H1 (cell line): ENCODE measurements at regions not wholly inside any gene's neighbourhood (a gene's known extent, or its start where the extent isn't known, plus 50 kb on each side); places are given as distances from the start of the nearest gene placed in this dataset.

Experiments
- CTCF ChIA-PET: fragments of 300-600 bp; sonication (Branson Sonifier 250); formaldehyde crosslinking; loops from one replicate; lab custom pipeline; 2021; ENCODE audit not compliant: partially characterized antibody; lab: Charles Lee
- POLR2A ChIA-PET: fragments of 300-600 bp; sonication (Branson Sonifier 250); formaldehyde crosslinking; loops from one replicate; lab custom pipeline; 2021; ENCODE audit warnings: inconsistent platforms; ENCODE audit not compliant: partially characterized antibody; lab: Charles Lee
- DNase-seq, 2 experiments: peaks; one replicate each; pipeline versions ENCODE4 v3.0.0 to v3.0.0-alpha.2; 2010 to 2022; ENCODE audit warnings: low spot score in 2 of 2, low read depth in 1 of 2, mixed read lengths in 1 of 2
- FAIRE-seq: peaks from 2 replicates; lab custom pipeline; 2011; peaks lifted over from hg19 to GRCh38; lab: Jason Lieb, UNC
- H2AFZ ChIP-seq: 2 replicates; pipeline ENCODE4 v1.8.1; 2012; ENCODE audit warnings: low read length, inconsistent platforms
- H2AK5ac ChIP-seq: 2 replicates; pipeline ENCODE4 v1.6.1; 2013; ENCODE audit warnings: low read depth, low read length
- H2BK120ac ChIP-seq: replicated peaks from 2 replicates; pipeline ENCODE3; 2013; ENCODE audit warnings: low read depth, low read length, inconsistent platforms
- H2BK12ac ChIP-seq: 2 replicates; pipeline ENCODE4 v1.6.1; 2013; ENCODE audit warnings: low read depth, low read length
- H2BK15ac ChIP-seq: 2 replicates; pipeline ENCODE4 v1.6.1; 2013; ENCODE audit warnings: low read length
- H2BK20ac ChIP-seq: 2 replicates; pipeline ENCODE4 v1.6.1; 2013; ENCODE audit warnings: low read length
- H2BK5ac ChIP-seq: 2 replicates; pipeline ENCODE4 v1.6.1; 2013; ENCODE audit warnings: low read depth, low read length
- H3K14ac ChIP-seq: 2 replicates; pipeline ENCODE4 v1.6.1; 2013; ENCODE audit warnings: inconsistent platforms; ENCODE audit not compliant: insufficient read length
- H3K18ac ChIP-seq: 2 replicates; pipeline ENCODE4 v1.6.1; 2013; ENCODE audit warnings: low read length; ENCODE audit errors: extremely low read depth
- H3K23ac ChIP-seq: 2 replicates; pipeline ENCODE4 v1.6.1; 2013; ENCODE audit warnings: inconsistent platforms; ENCODE audit not compliant: insufficient read length
- H3K23me2 ChIP-seq: 2 replicates; pipeline ENCODE4 v1.6.1; 2013; ENCODE audit warnings: low read depth, low read length
- H3K27ac ChIP-seq: 2 replicates; pipeline ENCODE4 v1.6.1; 2011; ENCODE audit warnings: low read depth, low read length, inconsistent platforms
- H3K27me3 ChIP-seq, 4 experiments: replicated peaks in 1 of 4; 1 replicate in 1 of 4; 2 replicates in 3 of 4; pipeline versions ENCODE4 v1.6.1 to v1.8.1; 2011 to 2013; ENCODE audit warnings: low read length in 3 of 4, mild to moderate bottlenecking in 3 of 4, inconsistent platforms in 2 of 4, mixed read lengths in 2 of 4, moderate library complexity in 1 of 4; ENCODE audit not compliant: control insufficient read depth in 3 of 4, insufficient read depth in 3 of 4; ENCODE audit errors: extremely low read depth in 1 of 4
- H3K36me3 ChIP-seq, 4 experiments: 2 replicates each; pipeline versions ENCODE4 v1.6.1 to v1.8.1; 2011 to 2013; ENCODE audit warnings: mild to moderate bottlenecking in 4 of 4, low read length in 3 of 4, moderate library complexity in 2 of 4, control low read depth in 1 of 4, inconsistent platforms in 1 of 4; ENCODE audit not compliant: insufficient read depth in 4 of 4, control insufficient read depth in 2 of 4
- H3K4ac ChIP-seq: replicated peaks from 2 replicates; pipeline ENCODE3; 2013; ENCODE audit warnings: low read length, low read depth, mixed read lengths, inconsistent platforms; ENCODE audit not compliant: insufficient read length
- H3K4me1 ChIP-seq, 4 experiments: replicated peaks in 1 of 4; 1 replicate in 1 of 4; 2 replicates in 3 of 4; pipeline versions ENCODE4 v1.6.1 to v1.8.1; 2011 to 2013; ENCODE audit warnings: low read length in 3 of 4, inconsistent platforms in 2 of 4, mixed read lengths in 1 of 4; ENCODE audit not compliant: insufficient read depth in 4 of 4, control insufficient read depth in 3 of 4
- H3K4me2 ChIP-seq, 2 experiments: 2 replicates each; pipeline versions ENCODE4 v1.6.1 to v1.8.1; 2011 to 2013; ENCODE audit warnings: low read depth in 2 of 2, low read length in 2 of 2, control low read depth in 1 of 2, inconsistent platforms in 1 of 2, mild to moderate bottlenecking in 1 of 2; ENCODE audit not compliant: insufficient read depth in 1 of 2
- H3K4me3 ChIP-seq, 4 experiments: fragments of 200-600, 300-600 bp in 1 of 4; sonication (generic), shearing (Covaris generic), sonication (Bioruptor Twin) in 1 of 4; 2 replicates each; pipeline versions ENCODE4 v1.5.1 to v1.8.1; 2011 to 2016; ENCODE audit warnings: low read length in 4 of 4, low read depth in 3 of 4, control low read depth in 2 of 4, inconsistent platforms in 2 of 4, mild to moderate bottlenecking in 2 of 4, mixed read lengths in 1 of 4, moderate library complexity in 1 of 4; ENCODE audit not compliant: insufficient read depth in 2 of 4; ENCODE audit errors: extremely low read depth in 1 of 4
- H3K56ac ChIP-seq: replicated peaks from 2 replicates; pipeline ENCODE3; 2013; ENCODE audit warnings: low read depth, mild to moderate bottlenecking, mixed read lengths, low read length, inconsistent platforms; ENCODE audit not compliant: insufficient read length
- H3K79me1 ChIP-seq: 2 replicates; pipeline ENCODE4 v1.6.1; 2013; ENCODE audit warnings: low read depth, low read length, control low read depth
- H3K79me2 ChIP-seq, 2 experiments: 2 replicates each; pipeline versions ENCODE4 v1.6.1 to v1.8.1; 2012 to 2013; ENCODE audit warnings: low read length in 2 of 2, mild to moderate bottlenecking in 2 of 2, inconsistent platforms in 1 of 2; ENCODE audit not compliant: insufficient read depth in 2 of 2, control insufficient read depth in 1 of 2
- H3K9ac ChIP-seq, 4 experiments: replicated peaks in 1 of 4; 1 replicate in 1 of 4; 2 replicates in 3 of 4; pipeline versions ENCODE4 v1.6.1 to v1.8.1; 2011 to 2013; ENCODE audit warnings: low read depth in 3 of 4, low read length in 3 of 4, control low read depth in 2 of 4, mild to moderate bottlenecking in 2 of 4, moderate library complexity in 2 of 4, inconsistent platforms in 1 of 4; ENCODE audit errors: extremely low read depth in 1 of 4
- H3K9me3 ChIP-seq, 2 experiments: 2 replicates each; pipeline versions ENCODE4 v1.6.1 to v1.8.1; 2012 to 2013; ENCODE audit warnings: mild to moderate bottlenecking in 2 of 2, moderate library complexity in 2 of 2, control low read depth in 1 of 2, inconsistent platforms in 1 of 2, low read depth in 1 of 2, low read length in 1 of 2, mixed read lengths in 1 of 2; ENCODE audit not compliant: insufficient read depth in 2 of 2
- H4K20me1 ChIP-seq, 2 experiments: replicated peaks in 1 of 2; 2 replicates each; pipeline versions ENCODE3 to v1.8.1; 2011 to 2013; ENCODE audit warnings: inconsistent platforms in 2 of 2, low read length in 2 of 2, mild to moderate bottlenecking in 1 of 2; ENCODE audit not compliant: insufficient read depth in 2 of 2, control insufficient read depth in 1 of 2
- H4K5ac ChIP-seq: 2 replicates; pipeline ENCODE4 v1.6.1; 2013; ENCODE audit warnings: low read length, low read depth, mixed read lengths, inconsistent platforms; ENCODE audit not compliant: insufficient read length
- H4K8ac ChIP-seq: 2 replicates; pipeline ENCODE4 v1.8.0; 2013; ENCODE audit warnings: mild to moderate bottlenecking, moderate library complexity, low read length, inconsistent platforms; ENCODE audit not compliant: insufficient read depth; ENCODE audit errors: extremely low read depth
- H4K91ac ChIP-seq: replicated peaks from 2 replicates; pipeline ENCODE3; 2013; ENCODE audit warnings: low read length, mixed read lengths, inconsistent platforms; ENCODE audit not compliant: insufficient read length
- E2F6 ChIP-seq: IDR thresholded peaks from 2 replicates; pipeline ENCODE4 v1.6.1; 2012; ENCODE audit warnings: inconsistent platforms
- GABPA ChIP-seq: IDR thresholded peaks from 2 replicates; pipeline ENCODE4 v1.6.1; 2011; ENCODE audit warnings: mild to moderate bottlenecking, low read length, moderate library complexity, borderline replicate concordance; ENCODE audit not compliant: insufficient read depth
- HDAC6 ChIP-seq: IDR thresholded peaks from one replicate; pipeline ENCODE4 v1.7.1; 2012; ENCODE audit warnings: low read depth, mild to moderate bottlenecking, inconsistent platforms, low read length, moderate library complexity
- NRF1 ChIP-seq: IDR thresholded peaks from 2 replicates; pipeline ENCODE4 v1.6.1; 2011; ENCODE audit warnings: mild to moderate bottlenecking, low read depth, low read length, improper control_type of control experiment
- POLR2AphosphoS5 ChIP-seq: IDR thresholded peaks from 2 replicates; pipeline ENCODE4 v1.6.1; 2011; ENCODE audit warnings: low read depth, low read length
- POU5F1 ChIP-seq: IDR thresholded peaks from 2 replicates; pipeline ENCODE4 v1.6.1; 2011; ENCODE audit warnings: low read depth, mild to moderate bottlenecking, low read length, moderate library complexity
- RAD21 ChIP-seq, 2 experiments: IDR thresholded peaks in 1 of 2; conservative IDR thresholded peaks in 1 of 2; 2 replicates each; pipeline ENCODE4 v1.6.1; 2011; ENCODE audit warnings: low read depth in 2 of 2, low read length in 2 of 2, improper control_type of control experiment in 1 of 2, inconsistent platforms in 1 of 2, mild to moderate bottlenecking in 1 of 2, moderate library complexity in 1 of 2
- RXRA ChIP-seq: IDR thresholded peaks from 2 replicates; pipeline ENCODE4 v1.6.1; 2011; ENCODE audit warnings: low read depth, mild to moderate bottlenecking, low read length, moderate library complexity; ENCODE audit not compliant: insufficient read depth
- SAP30 ChIP-seq: fragments of 300-600 bp; sonication (generic); IDR thresholded peaks from 2 replicates; pipeline ENCODE4 v1.7.1; 2012; ENCODE audit warnings: low read length, moderate library complexity, mild to moderate bottlenecking, inconsistent platforms; ENCODE audit not compliant: insufficient read depth, insufficient replicate concordance
- SP4 ChIP-seq: IDR thresholded peaks from 2 replicates; pipeline ENCODE4 v1.6.1; 2012; ENCODE audit warnings: low read length, inconsistent platforms
- SRF ChIP-seq: IDR thresholded peaks from 2 replicates; pipeline ENCODE4 v1.6.1; 2011; ENCODE audit warnings: mild to moderate bottlenecking, low read depth, low read length, moderate library complexity
- TCF12 ChIP-seq: IDR thresholded peaks from 2 replicates; pipeline ENCODE4 v1.6.1; 2011; ENCODE audit warnings: low read depth, mild to moderate bottlenecking, low read length
- USF2 ChIP-seq: IDR thresholded peaks from 2 replicates; pipeline ENCODE4 v1.6.1; 2011; ENCODE audit warnings: low read length, improper control_type of control experiment
- WGBS, 2 experiments: shearing (Covaris generic) in 1 of 2; methylation state at CpG; one replicate each; pipeline versions ENCODE4 v1.1.6 to v1.1.7; 2013 to 2015; ENCODE audit warnings: low lambda C conversion rate in 2 of 2, mixed read lengths in 2 of 2, inconsistent platforms in 1 of 2, low coverage in 1 of 2, missing lambda C conversion rate in 1 of 2; ENCODE audit not compliant: insufficient replicate concordance in 2 of 2, insufficient coverage in 1 of 2, insufficient read length in 1 of 2; ENCODE audit errors: extremely low coverage in 1 of 2, missing lambda C conversion rate in 1 of 2; 5-methylcytosine and 5-hydroxymethylcytosine counted together

- Histone ChIP-seq H2BK12ac (no peak overlapping the region), H3K23ac (no peak overlapping the region), H4K8ac (no peak overlapping the region), H3K36me3 (no peaks in the 10 kb centered on the region), H4K5ac (no peak overlapping the region), H3K9ac (no peak overlapping the region), H3K4me2 (no peak overlapping the region), H2BK5ac (no peak overlapping the region), H3K56ac (no peak overlapping the region), H2AFZ (no peak overlapping the region), H2AK5ac (no peak overlapping the region), H3K4ac (no peak overlapping the region), H3K27me3 (no peaks in the 10 kb centered on the region), H2BK15ac (no peak overlapping the region), H3K18ac (no peak overlapping the region), H3K14ac (no peak overlapping the region), H2BK20ac (no peak overlapping the region), H3K23me2 (no peaks in the 10 kb centered on the region; the same call in 1 of the 2 replicates), H2BK120ac (no peak overlapping the region), H3K27ac (no peak overlapping the region), H3K4me3 (no peak overlapping the region), H3K9me3 (no peaks in the 10 kb centered on the region), H3K79me1 (no peaks in the 10 kb centered on the region), H3K4me1 (no peaks in the 10 kb centered on the region), H4K20me1 (no peaks in the 10 kb centered on the region), H3K79me2 (no peaks in the 10 kb centered on the region), H4K91ac (no peak overlapping the region)
- WGBS, 2 experiments: 95% methylated on average over 1 of the region's 1 CpG; no CpG with 5 or more reads in 1 of the 2 experiments
- CTCF ChIA-PET: interaction anchor here (0.7 to 3.4 kb wide), 7 partner anchors 13 to 55 kb away, joined by 3 to 15 read pairs (median 4); no protein-coding TSS in a partner anchor
- POLR2A ChIA-PET: interaction anchor here (0.6 kb wide), 1 partner anchor 622 kb away, joined by 3 read pairs; no protein-coding TSS in a partner anchor
- DNase-seq (no peak), FAIRE-seq (no peak)
- TF ChIP-seq E2F6 (no peak), SAP30 (no peak), POU5F1 (no peak), SP4 (no peak), USF2 (no peak), POLR2AphosphoS5 (no peak), HDAC6 (no peak), NRF1 (no peak), RAD21 (IDR thresholded peaks at IDR 0.05 in 1 of 2, conservative IDR thresholded peaks at IDR 0.05 in 1 of 2; ENCODE audit: low read depth in 2 of 2, low read length in 2 of 2) (no peak), SRF (no peak), TCF12 (no peak), RXRA (no peak), GABPA (no peak)
Measured at GRCh38 chr1:168638884-168639283, 62.5 kb downstream of the XCL1 start.
